Activated CD8-positive, alpha-beta memory T cell treated with anti-CD3 and anti-CD28 coated beads, Interleukin-2, amount 10 ng/mL, durations not matched to agents 7 days and 5 days (primary cell): ENCODE measurements at regions not wholly inside any gene's neighbourhood (a gene's known extent, or its start where the extent isn't known, plus 50 kb on each side); places are given as distances from the start of the nearest gene placed in this dataset.
"Not testable (repeated sequence)": the region's sequence is repeated elsewhere in the genome, so short reads cannot be mapped to it uniquely, and the experiment has no call there.

Source experiments
- ATAC-seq: fragments of 150-1000 bp; cut with Tn5 transposase; one replicate; pipeline ENCODE4 v1.10.0; 2021; ENCODE audit warnings: moderate library complexity
- CTCF ChIA-PET: fragments of 350-600 bp; sonication (Branson Sonifier 250); formaldehyde crosslinking; loops from one replicate; lab custom pipeline; 2021; ENCODE audit warnings: antibody characterized with exemption; lab: Charles Lee
- DNase-seq: peaks from one replicate; pipeline ENCODE4 v3.0.0-alpha.2; 2020
- H3K27ac Mint-ChIP-seq: one replicate; pipeline ENCODE4 v1.8.0; 2021; ENCODE audit warnings: mild to moderate bottlenecking, mixed read lengths
- H3K27me3 Mint-ChIP-seq: one replicate; pipeline ENCODE4 v1.8.0; 2021; ENCODE audit warnings: mixed read lengths
- H3K36me3 Mint-ChIP-seq: one replicate; pipeline ENCODE4 v1.8.0; 2021; ENCODE audit warnings: mild to moderate bottlenecking, mixed read lengths
- H3K4me1 Mint-ChIP-seq: one replicate; pipeline ENCODE4 v1.8.0; 2021; ENCODE audit warnings: mixed read lengths
- H3K4me3 Mint-ChIP-seq: one replicate; pipeline ENCODE4 v1.8.0; 2021; ENCODE audit warnings: mild to moderate bottlenecking, moderate library complexity, mixed read lengths
- H3K9me3 Mint-ChIP-seq: one replicate; pipeline ENCODE4 v1.8.0; 2022; ENCODE audit warnings: low read depth, mixed read lengths

DNA sequence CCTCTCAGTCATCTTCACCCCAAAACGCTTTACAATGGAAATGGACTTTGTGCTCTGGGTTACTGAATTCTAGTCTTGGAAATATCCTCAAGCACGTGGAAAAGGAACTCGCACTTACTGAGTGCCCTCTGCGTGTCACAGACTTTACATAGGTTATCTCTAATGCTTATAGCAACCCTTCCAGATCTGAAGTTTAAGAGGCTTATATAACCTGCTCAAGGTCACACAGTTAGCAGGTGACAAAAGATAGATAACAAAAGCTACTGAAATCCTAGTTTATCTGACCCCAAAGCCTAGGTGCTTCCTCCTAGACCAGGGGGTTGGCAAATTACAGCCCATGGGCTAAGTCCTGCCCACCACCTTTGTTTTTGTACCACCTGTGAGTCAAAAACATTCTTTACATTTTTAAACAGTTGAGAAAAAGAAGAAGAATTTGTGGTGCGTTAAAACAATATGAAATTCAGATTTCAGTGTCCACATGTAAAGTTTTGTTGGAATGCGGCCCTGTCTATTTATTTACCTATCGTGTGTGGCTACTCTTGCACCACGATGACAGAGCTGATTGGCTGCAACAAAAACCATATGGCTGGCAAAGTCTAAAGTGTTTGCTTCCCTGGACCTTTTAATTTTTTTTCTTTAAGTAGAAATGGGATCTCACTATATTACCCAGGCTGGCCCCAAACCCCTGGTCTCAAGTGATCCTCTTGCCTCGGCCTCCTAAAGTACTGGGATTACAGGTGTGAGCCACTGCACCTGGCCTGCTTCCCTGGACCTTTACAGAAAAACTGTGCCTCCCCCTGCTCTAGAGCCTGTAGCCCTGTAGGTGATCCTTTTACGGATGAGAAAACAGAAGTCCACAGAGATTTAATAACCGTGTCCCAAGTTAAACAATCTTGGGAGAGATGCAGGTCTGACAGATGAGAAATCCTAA is 110.2 kb upstream of the RREB1 start:
- CTCF ChIA-PET = no interaction called here
- Mint-ChIP-seq H3K4me1 (no peaks in the 10 kb centered on the region), H3K9me3 (no peaks in the 10 kb centered on the region), H3K4me3 (no peak overlapping the region), H3K27ac (no peak overlapping the region), H3K27me3 (peaks cover 15% of the 10 kb centered on the region), H3K36me3 (no peaks in the 10 kb centered on the region)
- ATAC-seq = no peak
- no peak for DNase-seq

DNA sequence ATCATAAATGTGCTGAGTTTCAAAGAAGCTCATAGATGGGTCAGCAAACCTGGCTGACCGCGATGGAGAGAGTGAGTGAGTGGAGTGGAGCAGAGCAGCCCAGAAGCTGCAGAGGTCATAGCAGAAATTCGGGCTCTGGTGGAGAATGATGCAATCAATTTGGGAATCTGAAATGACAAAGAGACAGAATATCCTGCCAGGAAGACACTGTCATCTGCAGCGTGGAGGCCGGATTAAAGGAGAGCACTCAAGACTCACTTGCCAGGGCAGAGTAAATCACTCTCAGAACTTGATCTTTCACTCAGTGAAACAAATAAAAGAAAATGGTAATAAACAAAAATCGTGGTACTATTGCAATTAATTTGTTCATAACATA is 109.6 kb upstream of the RREB1 start:
- no peak overlapping the region for H3K4me3 Mint-ChIP-seq
- H3K36me3 Mint-ChIP-seq = no peaks in the 10 kb centered on the region
- no peak overlapping the region for H3K27ac Mint-ChIP-seq
- H3K4me1 Mint-ChIP-seq = no peaks in the 10 kb centered on the region
- peaks cover 15% of the 10 kb centered on the region for H3K27me3 Mint-ChIP-seq
- DNase-seq = no peak
- H3K9me3 Mint-ChIP-seq = no peaks in the 10 kb centered on the region
- no peak for ATAC-seq
- CTCF ChIA-PET = no interaction called here

DNA sequence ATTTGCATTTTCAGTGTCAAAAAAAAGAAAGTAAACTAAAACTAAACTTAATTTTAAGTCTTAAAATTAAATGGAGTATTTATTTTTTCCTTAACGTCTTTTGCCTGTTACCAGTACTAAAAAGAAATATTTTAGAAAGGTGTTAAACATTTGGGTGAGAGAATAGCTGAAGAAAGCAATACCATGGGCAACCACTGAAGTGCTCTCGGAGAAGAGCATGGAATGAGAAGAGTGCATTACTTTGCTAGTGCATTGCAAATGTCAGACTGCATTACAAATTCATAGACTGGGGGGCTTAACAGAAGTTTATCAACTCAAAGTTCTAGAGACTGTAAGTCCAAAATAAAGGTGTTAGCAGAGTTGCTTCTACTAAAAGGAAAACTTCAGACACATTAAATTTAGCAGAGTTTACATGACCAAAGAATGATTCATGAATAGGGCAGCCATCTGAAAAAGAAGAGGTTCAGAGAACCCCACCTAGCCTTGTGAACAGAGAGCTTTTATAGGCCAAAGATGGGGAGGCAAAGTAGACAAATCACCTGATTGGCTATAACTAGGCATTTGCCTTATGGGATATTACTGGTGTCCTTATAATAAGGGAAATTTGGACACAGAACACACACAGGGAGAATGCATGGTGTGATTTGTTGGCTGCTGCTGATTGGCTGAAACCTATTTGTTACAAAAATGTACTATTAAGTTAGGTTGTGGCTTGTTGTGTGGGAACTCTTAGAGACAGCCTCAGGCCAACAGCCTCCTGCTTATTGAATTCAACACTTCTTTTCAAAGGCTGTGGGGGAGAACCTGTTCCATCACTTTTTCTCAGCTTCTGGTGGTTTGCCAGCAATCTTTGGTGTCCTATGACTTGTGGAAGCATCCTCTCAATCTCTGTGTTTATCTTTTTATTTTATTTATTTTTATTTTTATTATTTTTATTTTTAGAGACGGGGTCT is 106.7 kb upstream of the RREB1 start:
- DNase-seq (no peak), ATAC-seq (no peak)
- peaks cover 24% of the 10 kb centered on the region for H3K27me3 Mint-ChIP-seq
- no peak overlapping the region for H3K4me3 Mint-ChIP-seq
- H3K4me1 Mint-ChIP-seq = no peaks in the 10 kb centered on the region
- CTCF ChIA-PET = no interaction called here
- H3K36me3 Mint-ChIP-seq = no peaks in the 10 kb centered on the region
- H3K27ac Mint-ChIP-seq = no peak overlapping the region
- H3K9me3 Mint-ChIP-seq = no peaks in the 10 kb centered on the region

DNA sequence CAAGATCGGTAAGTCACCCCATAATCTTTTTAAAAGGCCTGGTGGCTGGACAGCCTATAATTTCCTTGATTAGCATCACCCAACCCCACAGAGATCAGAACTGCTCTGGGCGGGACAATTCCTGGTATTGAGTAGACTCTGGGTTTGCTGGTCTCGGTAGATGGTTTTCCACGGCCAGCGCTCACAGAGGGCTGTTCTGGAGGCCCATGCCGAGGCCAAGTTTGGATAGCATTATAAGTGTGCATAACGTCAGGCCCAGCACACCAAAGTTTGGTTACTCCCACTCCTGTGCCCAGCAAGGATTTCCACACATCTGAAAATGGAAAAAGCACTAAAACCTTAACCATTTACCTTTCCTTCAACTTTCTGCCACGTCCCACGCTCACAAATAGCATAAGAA is 104.7 kb upstream of the RREB1 start:
- H3K36me3 Mint-ChIP-seq = no peaks in the 10 kb centered on the region
- H3K27me3 Mint-ChIP-seq = peaks cover 13% of the 10 kb centered on the region
- ATAC-seq (no peak), DNase-seq (no peak)
- no peak overlapping the region for H3K27ac Mint-ChIP-seq
- H3K9me3 Mint-ChIP-seq = no peaks in the 10 kb centered on the region
- no peak overlapping the region for H3K4me3 Mint-ChIP-seq
- no peaks in the 10 kb centered on the region for H3K4me1 Mint-ChIP-seq
- CTCF ChIA-PET = no interaction called here

DNA sequence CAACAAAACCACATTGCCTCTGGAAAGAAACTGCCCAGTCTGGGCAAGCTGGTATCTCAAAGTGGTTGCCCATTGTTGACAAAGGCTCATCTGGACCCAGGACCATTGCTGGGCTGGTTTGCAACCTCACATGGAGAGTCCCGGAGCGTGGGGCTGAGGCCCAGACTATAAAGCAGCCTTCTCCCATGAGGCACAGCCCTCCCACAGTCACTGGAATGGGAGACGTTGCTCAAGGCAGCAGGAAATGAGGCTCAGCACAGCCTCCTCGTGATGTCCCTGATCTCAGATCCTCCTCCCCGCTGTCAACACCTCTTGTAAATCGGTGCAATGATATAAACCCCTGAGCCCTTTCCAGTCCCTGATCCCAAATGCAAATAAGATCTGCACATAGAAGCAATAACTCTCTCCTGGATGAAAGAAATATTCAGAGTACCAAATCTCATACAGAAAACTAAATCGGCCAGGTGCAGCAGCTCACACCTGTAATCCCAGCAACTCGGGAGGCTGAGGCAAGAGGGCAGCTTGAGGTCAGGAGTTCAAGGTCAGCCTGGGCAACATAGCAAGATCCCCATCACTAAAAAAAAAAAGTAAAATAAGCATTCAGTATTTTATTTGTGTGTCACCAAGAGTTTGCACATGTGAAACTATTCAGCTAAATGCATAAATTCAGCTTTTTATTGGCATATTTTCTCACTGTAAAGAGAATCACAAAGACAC is 103.0 kb upstream of the RREB1 start:
- H3K27me3 Mint-ChIP-seq = peaks cover 17% of the 10 kb centered on the region
- CTCF ChIA-PET = no interaction called here
- no peaks in the 10 kb centered on the region for H3K4me1 Mint-ChIP-seq
- DNase-seq (no peak), ATAC-seq (no peak)
- H3K36me3 Mint-ChIP-seq = no peaks in the 10 kb centered on the region
- H3K4me3 Mint-ChIP-seq = no peak overlapping the region
- no peak overlapping the region for H3K27ac Mint-ChIP-seq
- no peaks in the 10 kb centered on the region for H3K9me3 Mint-ChIP-seq

DNA sequence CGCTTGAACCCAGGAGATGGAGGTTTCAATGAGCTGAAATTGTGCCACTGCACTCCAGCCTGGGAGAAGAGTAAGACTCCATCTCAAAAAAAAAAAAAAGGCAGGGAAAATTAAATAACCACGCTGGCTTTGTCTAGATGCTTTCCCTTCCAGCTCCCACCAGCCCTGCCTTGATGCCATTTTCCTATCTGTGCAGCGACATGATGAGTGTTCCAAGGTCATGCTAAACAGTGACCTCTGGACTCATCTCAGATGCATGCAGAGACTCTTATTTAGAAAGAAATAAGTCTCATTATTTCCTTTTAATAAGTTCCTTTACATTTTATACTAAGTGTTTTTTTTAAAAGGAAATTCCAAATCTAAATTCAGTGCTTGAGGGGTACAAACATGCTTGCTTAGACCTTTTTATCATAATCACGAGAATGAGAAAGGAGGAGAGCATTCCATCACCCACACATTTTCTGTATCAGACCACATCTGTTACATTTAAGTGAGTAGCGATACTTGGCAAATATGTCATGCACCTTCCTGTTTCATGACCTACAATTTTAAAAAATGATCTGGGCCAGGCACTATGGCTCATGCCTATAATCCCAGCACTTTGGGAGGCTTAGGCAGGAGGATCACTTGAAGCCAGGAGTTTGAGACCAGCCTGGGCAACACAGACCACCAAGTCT is 101.1 kb upstream of the RREB1 start:
- Mint-ChIP-seq H3K4me1 (no peaks in the 10 kb centered on the region), H3K36me3 (no peaks in the 10 kb centered on the region), H3K4me3 (no peak overlapping the region), H3K27ac (no peak overlapping the region), H3K27me3 (peaks cover 22% of the 10 kb centered on the region), H3K9me3 (no peaks in the 10 kb centered on the region)
- DNase-seq = no peak
- no peak for ATAC-seq
- CTCF ChIA-PET = no interaction called here

DNA sequence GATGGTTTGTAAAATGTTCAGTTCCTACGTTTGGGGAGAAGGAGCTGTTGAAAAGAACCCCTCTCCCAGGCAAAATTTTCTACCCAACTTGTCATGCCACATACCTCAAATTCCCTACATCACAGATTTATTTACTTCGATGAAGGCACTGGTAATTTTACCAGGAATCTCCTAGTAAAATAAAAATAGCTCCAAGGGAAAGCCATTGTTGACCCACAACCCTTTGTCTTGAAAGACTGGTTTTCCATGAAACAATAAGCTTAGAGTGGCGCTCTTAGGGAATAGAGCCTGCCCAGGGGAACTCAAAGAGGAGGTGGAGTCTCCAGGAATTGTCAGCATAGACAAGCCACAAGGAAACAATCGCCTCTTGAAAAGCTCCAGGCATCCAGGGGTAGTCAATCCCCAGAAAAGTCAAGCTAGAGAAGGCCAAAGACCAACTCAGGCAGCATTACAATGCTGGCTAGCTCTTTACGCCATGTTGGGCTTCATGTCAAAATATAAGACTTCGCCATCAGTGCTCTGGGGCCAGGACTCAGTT is 99.2 kb upstream of the RREB1 start:
- no peaks in the 10 kb centered on the region for H3K4me1 Mint-ChIP-seq
- ATAC-seq (no peak), DNase-seq (no peak)
- H3K36me3 Mint-ChIP-seq = no peaks in the 10 kb centered on the region
- H3K27ac Mint-ChIP-seq = no peak overlapping the region
- CTCF ChIA-PET = no interaction called here
- no peaks in the 10 kb centered on the region for H3K9me3 Mint-ChIP-seq
- H3K4me3 Mint-ChIP-seq = no peak overlapping the region
- H3K27me3 Mint-ChIP-seq = peaks cover 26% of the 10 kb centered on the region

DNA sequence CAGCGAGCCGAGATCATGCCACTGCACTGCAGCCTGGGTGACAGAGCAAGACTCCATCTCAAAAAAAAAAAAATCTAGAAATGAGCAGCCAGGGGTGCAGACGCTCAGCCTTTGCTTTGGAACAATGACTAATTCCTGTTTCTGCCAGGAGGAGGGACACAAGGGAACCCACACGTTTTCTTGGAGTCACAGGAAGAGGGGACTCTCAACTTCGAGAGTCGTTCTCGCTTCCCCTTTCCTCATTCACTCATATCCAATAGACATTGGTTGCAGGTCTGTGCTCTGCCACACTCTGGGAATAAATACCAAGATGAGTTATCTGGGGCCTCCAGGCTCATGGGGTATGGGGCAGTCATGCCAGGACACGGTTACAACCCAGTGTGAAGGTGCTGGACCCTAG is 91.5 kb upstream of the RREB1 start:
- Mint-ChIP-seq H3K4me3 (no peak overlapping the region), H3K27me3 (peaks cover 17% of the 10 kb centered on the region), H3K9me3 (no peaks in the 10 kb centered on the region), H3K36me3 (no peaks in the 10 kb centered on the region), H3K4me1 (no peaks in the 10 kb centered on the region), H3K27ac (no peak overlapping the region)
- DNase-seq (no peak), ATAC-seq (no peak)
- CTCF ChIA-PET = interaction anchor here (0.7 kb wide), 1 partner anchor 94 kb away, joined by 3 read pairs; no protein-coding TSS in a partner anchor

DNA sequence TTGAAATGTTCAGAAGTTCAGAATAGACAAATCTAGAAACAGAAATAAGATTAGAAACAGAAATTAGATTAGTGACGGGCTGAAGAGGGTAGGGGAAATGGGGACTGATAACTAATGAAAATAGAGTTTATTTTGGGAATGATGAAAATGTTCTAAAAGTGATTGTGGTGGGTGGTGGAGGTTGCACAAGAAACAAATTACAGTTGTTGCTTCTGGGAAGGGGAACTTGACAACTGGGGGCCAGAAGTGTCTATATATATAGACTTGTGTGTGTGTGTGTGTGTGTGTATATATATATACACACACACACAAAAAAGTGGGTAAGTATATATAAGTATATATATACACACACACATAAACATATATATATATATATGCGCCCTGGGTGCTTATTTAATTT is 86.5 kb upstream of the RREB1 start:
- CTCF ChIA-PET = no interaction called here
- peaks cover 15% of the 10 kb centered on the region for H3K27me3 Mint-ChIP-seq
- H3K4me3 Mint-ChIP-seq = no peak overlapping the region
- DNase-seq = no peak
- H3K27ac Mint-ChIP-seq = no peak overlapping the region
- ATAC-seq = no peak
- no peaks in the 10 kb centered on the region for H3K4me1 Mint-ChIP-seq
- no peaks in the 10 kb centered on the region for H3K9me3 Mint-ChIP-seq
- no peaks in the 10 kb centered on the region for H3K36me3 Mint-ChIP-seq

DNA sequence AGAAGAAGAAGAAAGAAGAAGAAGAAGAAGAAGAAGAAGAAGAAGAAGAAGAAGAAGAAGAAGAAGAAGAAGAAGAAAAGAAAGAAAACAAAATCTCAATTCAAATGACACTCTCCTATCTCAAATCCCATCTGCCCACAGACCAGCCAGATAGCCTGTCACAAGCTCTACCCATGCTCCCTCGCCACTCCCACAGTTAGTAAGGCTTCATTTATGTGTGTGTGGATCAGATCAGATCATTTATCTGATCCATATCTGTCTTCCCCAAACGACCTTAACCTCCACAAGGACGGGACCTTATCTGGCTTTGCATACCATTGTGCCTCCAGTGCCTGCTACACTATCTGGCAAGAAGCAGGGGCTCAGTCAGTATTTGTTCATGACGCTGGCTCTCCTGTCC is 81.9 kb upstream of the RREB1 start:
- CTCF ChIA-PET = no interaction called here
- Mint-ChIP-seq H3K27me3 (peaks cover 42% of the 10 kb centered on the region), H3K36me3 (no peaks in the 10 kb centered on the region), H3K4me3 (no peak overlapping the region), H3K9me3 (no peaks in the 10 kb centered on the region), H3K4me1 (no peaks in the 10 kb centered on the region), H3K27ac (no peak overlapping the region)
- DNase-seq (no peak), ATAC-seq (no peak)

DNA sequence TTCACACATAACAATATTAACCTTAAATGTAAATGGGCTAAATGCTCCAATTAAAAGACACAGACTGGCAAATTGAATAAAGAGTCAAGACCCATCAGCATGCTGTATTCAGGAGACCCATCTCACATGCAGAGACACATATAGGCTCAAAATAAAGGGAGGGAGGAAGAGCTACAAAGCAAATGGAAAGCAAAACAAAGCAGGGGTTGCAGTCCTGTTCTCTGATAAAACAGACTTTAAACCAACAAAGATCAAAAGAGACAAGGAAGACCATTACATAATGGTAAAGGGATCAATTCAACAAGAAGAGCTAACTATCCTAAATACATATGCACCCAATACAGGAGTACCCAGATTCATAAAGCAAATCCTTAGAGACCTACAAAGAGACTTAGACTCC is 78.8 kb upstream of the RREB1 start:
- H3K4me1 Mint-ChIP-seq, DNase-seq, H3K4me3 Mint-ChIP-seq, CTCF ChIA-PET, H3K9me3 Mint-ChIP-seq, ATAC-seq, H3K27ac Mint-ChIP-seq, H3K36me3 Mint-ChIP-seq: not testable (repeated sequence)
- H3K27me3 Mint-ChIP-seq = peaks cover 42% of the 10 kb centered on the region

DNA sequence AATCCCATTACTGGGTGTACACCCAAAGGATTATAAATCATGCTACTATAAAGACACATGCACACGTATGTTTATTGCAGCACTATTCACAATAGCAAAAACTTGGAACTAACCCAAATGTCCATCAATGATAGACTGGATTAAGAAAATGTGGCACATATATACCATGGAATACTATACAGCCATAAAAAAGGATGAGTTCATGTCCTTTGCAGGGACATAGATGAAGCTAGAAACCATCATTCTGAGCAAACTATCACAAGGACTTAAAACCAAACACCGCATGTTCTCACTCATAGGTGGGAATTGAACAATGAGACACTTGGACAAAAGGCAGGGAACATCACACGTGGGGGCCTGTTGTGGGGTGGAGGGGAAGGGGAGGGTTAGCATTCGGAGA is 76.8 kb upstream of the RREB1 start:
- H3K27ac Mint-ChIP-seq, ATAC-seq, CTCF ChIA-PET, H3K4me3 Mint-ChIP-seq, H3K4me1 Mint-ChIP-seq, DNase-seq, H3K36me3 Mint-ChIP-seq, H3K9me3 Mint-ChIP-seq: not testable (repeated sequence)
- H3K27me3 Mint-ChIP-seq = peaks cover 41% of the 10 kb centered on the region

DNA sequence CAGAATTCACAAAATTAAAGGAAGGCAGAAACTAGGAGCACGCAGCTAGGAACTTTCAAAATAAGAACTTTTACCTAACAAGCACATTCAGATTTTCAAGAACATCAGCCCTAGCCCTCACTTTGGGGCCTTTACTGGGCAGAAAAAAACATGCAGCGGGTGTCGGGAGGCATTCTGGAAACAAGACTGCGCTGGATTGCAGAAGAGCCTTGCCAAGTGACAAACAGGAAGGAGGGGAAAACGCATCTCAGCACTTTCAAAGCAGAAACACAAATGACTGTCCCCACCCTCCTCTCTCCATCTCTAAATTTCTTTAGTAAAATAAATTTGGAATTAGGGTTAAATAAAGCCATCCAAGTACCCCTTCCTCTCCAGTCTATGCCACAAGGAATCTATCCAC is 74.6 kb upstream of the RREB1 start:
- no peak for ATAC-seq
- Mint-ChIP-seq H3K27me3 (peaks cover 30% of the 10 kb centered on the region), H3K4me1 (no peaks in the 10 kb centered on the region), H3K4me3 (no peak overlapping the region), H3K27ac (no peak overlapping the region), H3K9me3 (no peaks in the 10 kb centered on the region), H3K36me3 (no peaks in the 10 kb centered on the region)
- DNase-seq = no peak
- CTCF ChIA-PET = no interaction called here
